Psoas muscle (tissue), 7 donors: ENCODE measurements at regions not wholly inside any gene's neighbourhood (a gene's known extent, or its start where the extent isn't known, plus 50 kb on each side); places are given as distances from the start of the nearest gene placed in this dataset.

Experiments used
- ATAC-seq, 4 donors: fragments of 200-7000 bp; cut with Tn5 transposase; one replicate each; pipeline ENCODE4 v1.9.1; 2020; ENCODE audit warnings: moderate library complexity in 3 of 4, mild to moderate bottlenecking in 2 of 4
- DNase-seq, 2 donors: peaks; one replicate each; pipeline ENCODE4 v3.0.0-alpha.2; 2020
- H3K27ac ChIP-seq: fragments of 200-600 bp; one replicate; pipeline ENCODE4 v1.8.0; 2022
- H3K27me3 ChIP-seq, 3 donors: fragments of 200-600 bp in 1 of 3; one replicate each; pipeline versions ENCODE4 v1.6.1 to v1.8.0; 2013 to 2022; ENCODE audit warnings: low read length in 2 of 3, mild to moderate bottlenecking in 2 of 3, moderate library complexity in 1 of 3; ENCODE audit not compliant: insufficient read depth in 3 of 3
- H3K36me3 ChIP-seq, 2 donors: fragments of 200-600 bp in 1 of 2; one replicate each; pipeline versions ENCODE4 v1.6.1 to v1.8.0; 2013 to 2022; ENCODE audit warnings: low read depth in 1 of 2, mild to moderate bottlenecking in 1 of 2, moderate library complexity in 1 of 2; ENCODE audit not compliant: insufficient read depth in 1 of 2
- H3K4me1 ChIP-seq: fragments of 200-600 bp; one replicate; pipeline ENCODE4 v1.8.0; 2022
- H3K4me3 ChIP-seq: fragments of 200-600 bp; one replicate; pipeline ENCODE4 v1.8.0; 2022; ENCODE audit warnings: mild to moderate bottlenecking
- H3K9me3 ChIP-seq: fragments of 200-600 bp; one replicate; pipeline ENCODE4 v1.8.0; 2022
- CTCF ChIP-seq: fragments of 200-600 bp; IDR thresholded peaks from one replicate; pipeline ENCODE4 v1.8.0; 2022; ENCODE audit warnings: antibody characterized with exemption
- WGBS, 3 donors: extraction: QIAGEN DNeasy Blood & Tissue Kit; methylation state at CpG; one replicate each; pipeline versions ENCODE4 v1.1.6 to v1.1.7; 2013; 5-methylcytosine and 5-hydroxymethylcytosine counted together
- intact Hi-C, 2 donors: fragments of 100-400 bp; cut with DNase I; formaldehyde crosslinking; loops; one replicate each; pipeline versions ENCODE4 v1.11.0 to v1.14.2; 2022
- donor health status: healthy with polysubstance abuse.
- donor health status: DM: no; HTN: no; CAD: no; lungs with moderate emphysema.
- donor health status: Bipolar disorder and iron deficiency.
- donor health status: healthy.
- donor health status: DM: yes; HTN: yes; CAD: no.
- donor health status: DM: no; HTN: no; CAD: no.
- donor health status: DM: yes; HTN: yes; CAD: no.

GRCh38 chr12:65703176-65703575, 121.1 kb upstream of the HMGA2 start:
- WGBS, 3 donors, result 95 to 96% (median 96%) methylated on average over 5 of the region's 5 CpGs
- no peaks in the 10 kb centered on the region for H3K27me3 ChIP-seq
- DNase-seq (no peak), ATAC-seq (no peak)
- no peaks in the 10 kb centered on the region for H3K4me1 ChIP-seq
- intact Hi-C loops, result no loop called here
- peaks cover 12% of the 10 kb centered on the region for H3K9me3 ChIP-seq
- no peak overlapping the region for H3K27ac ChIP-seq
- H3K36me3 ChIP-seq, result no peaks in the 10 kb centered on the region
- no peak for TF ChIP-seq CTCF
- H3K4me3 ChIP-seq, result no peak overlapping the region

GRCh38 chr12:65705380-65705876, 118.9 kb upstream of the HMGA2 start:
- 89 to 92% (median 90%) methylated on average over 2 of the region's 2 CpGs for WGBS, 3 donors
- Histone ChIP-seq H3K9me3 (peaks cover 12% of the 10 kb centered on the region), H3K4me3 (no peak overlapping the region), H3K27me3 (no peaks in the 10 kb centered on the region), H3K4me1 (no peaks in the 10 kb centered on the region), H3K36me3 (no peaks in the 10 kb centered on the region), H3K27ac (no peak overlapping the region)
- ATAC-seq, result no peak
- no peak for DNase-seq
- intact Hi-C loops, result no loop called here
- TF ChIP-seq CTCF, result no peak

- no peak for TF ChIP-seq CTCF
- DNase-seq, result no peak
- H3K36me3 ChIP-seq, result no peaks in the 10 kb centered on the region
- H3K4me3 ChIP-seq, result no peak overlapping the region
- no peak overlapping the region for H3K27ac ChIP-seq
- H3K4me1 ChIP-seq, result no peaks in the 10 kb centered on the region
- intact Hi-C loops, result no loop called here
- ATAC-seq, result no peak
- peaks cover 12% of the 10 kb centered on the region for H3K9me3 ChIP-seq
- H3K27me3 ChIP-seq, result no peaks in the 10 kb centered on the region
Observed at GRCh38 chr12:65707051-65707450, 117.2 kb upstream of the HMGA2 start.

GRCh38 chr12:65712260-65713004, 111.9 kb upstream of the HMGA2 start:
- TF ChIP-seq CTCF, result no peak
- intact Hi-C loops, result no loop called here
- Histone ChIP-seq H3K9me3 (no peaks in the 10 kb centered on the region), H3K4me1 (no peaks in the 10 kb centered on the region), H3K4me3 (no peak overlapping the region), H3K27me3 (no peaks in the 10 kb centered on the region), H3K27ac (no peak overlapping the region), H3K36me3 (no peaks in the 10 kb centered on the region)
- ATAC-seq, result no peak
- WGBS, 3 donors, result 68 to 73% (median 70%) methylated on average over 5 of the region's 5 CpGs
- no peak for DNase-seq

- 84 to 89% (median 88%) methylated on average over 5 of the region's 5 CpGs for WGBS, 3 donors
- intact Hi-C loops, result no loop called here
- no peak for DNase-seq
- H3K27ac ChIP-seq, result no peak overlapping the region
- no peak for ATAC-seq
- no peak for TF ChIP-seq CTCF
- H3K4me3 ChIP-seq, result no peak overlapping the region
- no peaks in the 10 kb centered on the region for H3K4me1 ChIP-seq
- peaks cover 0 to 10% (median 4%) of the 10 kb centered on the region in 3 donors for H3K27me3 ChIP-seq
- no peaks in the 10 kb centered on the region for H3K9me3 ChIP-seq
- no peaks in the 10 kb centered on the region for H3K36me3 ChIP-seq
Observed at GRCh38 chr12:65715961-65716360, 108.3 kb upstream of the HMGA2 start.
